Stomach (tissue), 8 donors: ENCODE measurements at regions not wholly inside any gene's neighbourhood (a gene's known extent, or its start where the extent isn't known, plus 50 kb on each side); places are given as distances from the start of the nearest gene placed in this dataset.

ENCODE experiments used
- DNase-seq, 2 donors: peaks; one replicate each; pipeline versions ENCODE4 v3.0.0 to v3.0.0-alpha.2; 2013 to 2019
- H3K27ac ChIP-seq, 5 donors: fragments of 200-600 bp in 4 of 5; sonication (generic) in 4 of 5; one replicate each; pipeline ENCODE4 v1.5.1; 2013 to 2019; ENCODE audit warnings: mild to moderate bottlenecking in 1 of 5, moderate library complexity in 1 of 5
- H3K27me3 ChIP-seq, 3 donors: fragments of 200-600 bp; sonication (generic); one replicate each; pipeline ENCODE4 v1.5.1; 2017 to 2019; ENCODE audit warnings: mixed run types in 1 of 3
- H3K36me3 ChIP-seq, 4 donors: fragments of 200-600 bp; sonication (generic); 1 replicate in 3 of 4; 2 replicates in 1 of 4; pipeline ENCODE4 v1.5.1; 2016 to 2019
- H3K4me1 ChIP-seq, 4 donors: fragments of 200-600 bp; sonication (generic); one replicate each; pipeline ENCODE4 v1.5.1; 2016 to 2019
- H3K4me3 ChIP-seq, 4 donors: fragments of 200-600 bp; sonication (generic) in 3 of 4; one replicate each; pipeline ENCODE4 v1.5.1; 2016 to 2019; ENCODE audit warnings: mild to moderate bottlenecking in 1 of 4
- H3K9me3 ChIP-seq, 4 donors: fragments of 200-600 bp; sonication (generic); one replicate each; pipeline ENCODE4 v1.5.1; 2016 to 2019
- CTCF ChIP-seq, 7 experiments: fragments of 450-650 bp in 4 of 7; fragments of 200-600 bp in 3 of 7; sonication (generic) in 3 of 7; IDR thresholded peaks; one replicate each; pipeline ENCODE4 v1.5.1; 2016 to 2019; ENCODE audit warnings: antibody characterized with exemption in 7 of 7, control low read depth in 2 of 7, mild to moderate bottlenecking in 1 of 7
- EP300 ChIP-seq: sonication (generic); formaldehyde crosslinking; IDR thresholded peaks from one replicate; pipeline ENCODE4 v1.6.1; 2017; ENCODE audit warnings: antibody characterized with exemption
- POLR2A ChIP-seq, 4 donors: fragments of 450-650 bp; IDR thresholded peaks; one replicate each; pipeline ENCODE4 v1.6.1; 2016; ENCODE audit warnings: antibody characterized with exemption in 4 of 4, control low read depth in 2 of 4, mild to moderate bottlenecking in 1 of 4, moderate library complexity in 1 of 4
- POLR2AphosphoS5 ChIP-seq, 3 donors: sonication (generic); formaldehyde crosslinking; IDR thresholded peaks; one replicate each; pipeline ENCODE4 v1.6.1; 2016; ENCODE audit warnings: antibody characterized with exemption in 3 of 3
- WGBS, 5 donors: extraction: QIAGEN DNeasy Blood & Tissue Kit in 3 of 5; methylation state at CpG; one replicate each; pipeline versions ENCODE4 v1.1.5 to v1.1.7; 2013 to 2018; 5-methylcytosine and 5-hydroxymethylcytosine counted together
- intact Hi-C: fragments of 100-400 bp; cut with DNase I; formaldehyde crosslinking; loops from one replicate; pipeline ENCODE4 v1.15.1; 2023; ENCODE audit warnings: low total_unique reads
- donor health status: healthy with polysubstance abuse.
- donor health status: Bipolar disorder and iron deficiency.
- donor health status: healthy.

- Histone ChIP-seq H3K27me3 (no peaks in the 10 kb centered on the region), H3K4me1 (peaks cover 0 to 7% (median 3%) of the 10 kb centered on the region in 4 donors), H3K36me3 (no peaks in the 10 kb centered on the region), H3K4me3 (no peak overlapping the region), H3K9me3 (no peaks in the 10 kb centered on the region), H3K27ac (no peak overlapping the region)
- 80 to 88% (median 87%) methylated on average over 14 of the region's 14 CpGs for WGBS, 5 donors
- no peak for TF ChIP-seq CTCF (IDR thresholded peaks at IDR 0.05)
- TF ChIP-seq POLR2AphosphoS5 (IDR thresholded peaks at IDR 0.05): no peak
- no peak for TF ChIP-seq POLR2A (IDR thresholded peaks at IDR 0.05)
- TF ChIP-seq EP300: no peak
- no peak for DNase-seq
- intact Hi-C loops: no loop called here
Observed at GRCh38 chr6:158920311-158920905, 79.6 kb downstream of the RSPH3 start.

GRCh38 chr6:158919865-158920264 is 80.1 kb downstream of the RSPH3 start:
- intact Hi-C loops: no loop called here

GRCh38 chr6:158916617-158917016 is 83.4 kb downstream of the RSPH3 start:
- Histone ChIP-seq H3K27me3 (no peaks in the 10 kb centered on the region), H3K4me1 (peaks cover 0 to 13% (median 8%) of the 10 kb centered on the region in 4 donors), H3K9me3 (no peaks in the 10 kb centered on the region), H3K27ac (no peak overlapping the region), H3K36me3 (no peaks in the 10 kb centered on the region), H3K4me3 (no peak overlapping the region)
- intact Hi-C loops: no loop called here
- no peak for DNase-seq
- 72 to 87% (median 80%) methylated on average over 11 of the region's 11 CpGs for WGBS, 5 donors
- no peak for TF ChIP-seq POLR2AphosphoS5 (IDR thresholded peaks at IDR 0.05)
- TF ChIP-seq EP300: no peak
- no peak for TF ChIP-seq CTCF (IDR thresholded peaks at IDR 0.05)
- no peak for TF ChIP-seq POLR2A (IDR thresholded peaks at IDR 0.05)

More at GRCh38 chr6:158919865-158920264, 80.1 kb downstream of the RSPH3 start:
- WGBS, 5 donors: 72 to 84% (median 77%) methylated on average over 3 of the region's 3 CpGs
- no peaks in the 10 kb centered on the region for H3K9me3 ChIP-seq
- no peak for TF ChIP-seq POLR2AphosphoS5 (IDR thresholded peaks at IDR 0.05)
- TF ChIP-seq EP300: no peak
- no peak for TF ChIP-seq CTCF (IDR thresholded peaks at IDR 0.05)
- TF ChIP-seq POLR2A (IDR thresholded peaks at IDR 0.05): no peak
- no peaks in the 10 kb centered on the region for H3K27me3 ChIP-seq
- no peak overlapping the region for H3K4me3 ChIP-seq
- no peak for DNase-seq
- H3K4me1 ChIP-seq: peaks cover 0 to 7% (median 3%) of the 10 kb centered on the region in 4 donors
- H3K27ac ChIP-seq: no peak overlapping the region
- H3K36me3 ChIP-seq: no peaks in the 10 kb centered on the region

GRCh38 chr6:158914923-158915322 is 85.1 kb downstream of the RSPH3 start:
- no peaks in the 10 kb centered on the region for H3K36me3 ChIP-seq
- peaks cover 0 to 25% (median 14%) of the 10 kb centered on the region in 4 donors for H3K4me1 ChIP-seq
- intact Hi-C loops: no loop called here
- no peaks in the 10 kb centered on the region for H3K9me3 ChIP-seq
- WGBS, 5 donors: 67 to 86% (median 81%) methylated on average over 8 of the region's 8 CpGs
- TF ChIP-seq POLR2A (IDR thresholded peaks at IDR 0.05) (no peak), POLR2AphosphoS5 (IDR thresholded peaks at IDR 0.05) (no peak), CTCF (IDR thresholded peaks at IDR 0.05) (no peak), EP300 (no peak)
- no peak overlapping the region for H3K4me3 ChIP-seq
- H3K27ac ChIP-seq: no peak overlapping the region
- DNase-seq: no peak
- no peaks in the 10 kb centered on the region for H3K27me3 ChIP-seq
